HL-60 (cell line): ENCODE measurements at regions not wholly inside any gene's neighbourhood (a gene's known extent, or its start where the extent isn't known, plus 50 kb on each side); places are given as distances from the start of the nearest gene placed in this dataset.

ENCODE experiments used
- DNase-seq, 2 experiments: peaks; one replicate each; pipeline ENCODE4 v3.0.0-alpha.2; 2010 to 2020; ENCODE audit warnings: low read depth in 1 of 2, low spot score in 1 of 2
- H3K27ac ChIP-seq: fragments of 250-450 bp; sonication (Bioruptor Pico); replicated peaks from 2 replicates; pipeline ENCODE4 v1.5.1; 2020; ENCODE audit warnings: mild to moderate bottlenecking, moderate library complexity
- H3K27me3 ChIP-seq: fragments of 250-450 bp; sonication (Bioruptor Pico); 2 replicates; pipeline ENCODE4 v1.5.1; 2021; ENCODE audit warnings: mild to moderate bottlenecking, moderate library complexity; ENCODE audit not compliant: insufficient read depth, poor library complexity, severe bottlenecking
- H3K4me3 ChIP-seq: replicated peaks from 2 replicates; pipeline ENCODE4 v1.5.1; 2011; ENCODE audit warnings: mild to moderate bottlenecking, control low read depth, low read length; ENCODE audit not compliant: insufficient read depth
- CTCF ChIP-seq: IDR thresholded peaks from one replicate; pipeline ENCODE4 v1.5.1; 2011; ENCODE audit warnings: low read length, control low read depth, inconsistent platforms; ENCODE audit not compliant: insufficient read depth
- GABPA ChIP-seq: IDR thresholded peaks from 2 replicates; pipeline ENCODE4 v1.6.1; 2012; ENCODE audit warnings: low read depth
- POLR2AphosphoS5 ChIP-seq: IDR thresholded peaks from 2 replicates; pipeline ENCODE4 v1.6.1; 2012; ENCODE audit warnings: low read depth
- REST ChIP-seq: IDR thresholded peaks from 2 replicates; pipeline ENCODE4 v1.6.1; 2012; ENCODE audit warnings: low read depth; ENCODE audit not compliant: insufficient replicate concordance
- SPI1 ChIP-seq: IDR thresholded peaks from 2 replicates; pipeline ENCODE4 v1.6.1; 2012; ENCODE audit warnings: low read depth, mild to moderate bottlenecking, borderline replicate concordance

DNA sequence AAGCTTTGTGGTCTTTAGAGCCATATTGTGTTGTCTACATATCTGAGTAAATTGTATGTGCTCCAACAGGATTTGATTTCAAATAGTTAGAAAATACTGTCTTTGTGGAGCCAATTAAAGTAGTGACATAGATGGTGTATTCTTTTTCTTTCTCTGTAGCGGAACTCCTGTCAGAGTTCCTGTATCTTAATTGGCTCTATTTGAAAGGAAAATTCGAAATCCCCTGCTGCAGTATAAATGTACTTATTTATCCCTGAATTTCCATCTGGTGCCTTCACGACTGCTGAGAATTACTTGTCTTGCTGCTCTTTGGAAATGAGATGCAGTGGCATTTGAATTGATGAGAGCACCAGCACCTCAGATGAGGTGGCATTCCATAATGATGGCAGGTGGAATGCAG lies 546.7 kb upstream of the SGCD start:
- Histone ChIP-seq H3K27ac (no peak overlapping the region), H3K27me3 (no peaks in the 10 kb centered on the region), H3K4me3 (no peak overlapping the region)
- TF ChIP-seq SPI1 (no peak), REST (no peak), GABPA (no peak)
- no peak for DNase-seq

DNA sequence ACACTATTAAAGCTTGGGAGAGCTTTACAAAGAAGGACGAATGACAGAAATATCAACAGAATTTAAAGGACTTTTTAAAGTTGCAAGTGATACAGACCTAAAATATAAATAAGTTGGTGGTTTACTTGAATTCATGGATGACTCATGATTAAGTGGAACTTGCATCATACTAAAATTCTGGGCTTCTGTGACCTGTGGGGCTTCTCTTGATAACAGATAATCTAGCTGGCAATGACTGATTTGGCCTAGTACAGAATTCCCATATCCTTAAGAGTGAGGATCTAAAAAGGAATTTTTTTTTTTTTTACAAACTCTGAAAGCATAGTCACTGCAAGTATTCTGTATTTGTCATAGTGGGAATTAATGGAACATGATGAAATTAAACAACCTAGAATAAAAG lies 543.7 kb upstream of the SGCD start:
- Histone ChIP-seq H3K27me3 (no peaks in the 10 kb centered on the region), H3K4me3 (no peak overlapping the region), H3K27ac (no peak overlapping the region)
- DNase-seq: no peak
- TF ChIP-seq GABPA (no peak), CTCF (no peak), POLR2AphosphoS5 (no peak), SPI1 (no peak), REST (no peak)

DNA sequence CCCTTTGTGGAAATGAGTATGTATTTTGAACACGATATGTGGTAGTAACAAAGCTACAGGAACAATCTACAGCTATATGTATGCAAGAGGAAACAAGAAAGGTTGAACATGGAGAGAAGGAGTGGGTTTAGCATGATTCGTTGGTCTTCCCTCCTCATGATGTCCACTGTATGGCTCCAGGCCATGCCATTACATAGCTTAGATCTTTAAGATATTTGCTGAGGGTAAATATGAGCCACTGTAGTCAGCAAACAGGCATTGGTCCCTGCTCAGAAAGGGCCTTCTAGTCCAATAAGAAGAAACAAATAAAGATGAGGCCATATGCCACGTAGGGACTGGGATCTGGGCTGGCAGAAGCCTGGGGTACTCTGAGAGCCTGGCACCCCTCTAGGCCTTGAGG lies 543.2 kb upstream of the SGCD start:
- TF ChIP-seq POLR2AphosphoS5: no peak
- no peak for TF ChIP-seq SPI1
- TF ChIP-seq REST: no peak
- no peak for TF ChIP-seq CTCF
- no peak for TF ChIP-seq GABPA
- H3K27me3 ChIP-seq: no peaks in the 10 kb centered on the region
- no peak overlapping the region for H3K27ac ChIP-seq
- H3K4me3 ChIP-seq: no peak overlapping the region
- no peak for DNase-seq

DNA sequence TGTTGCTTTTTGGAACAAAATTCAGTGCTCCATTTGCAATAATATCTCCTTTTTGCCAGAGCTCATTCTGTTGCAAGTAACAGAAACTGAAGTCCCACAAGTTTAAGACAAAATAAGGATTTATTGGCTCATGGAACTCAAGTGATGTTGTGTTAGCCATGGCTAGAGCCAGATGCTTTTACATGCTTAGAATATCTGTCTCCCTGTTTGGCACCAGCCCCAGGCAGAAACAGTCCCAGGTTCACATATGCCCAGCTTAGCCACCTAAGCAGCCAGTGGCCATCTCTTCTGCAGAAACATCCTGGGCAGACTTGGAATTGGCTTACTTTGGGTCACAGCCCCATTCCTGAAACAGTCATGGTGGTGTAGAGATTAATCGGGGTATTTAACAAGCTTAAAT lies 540.9 kb upstream of the SGCD start:
- Histone ChIP-seq H3K27ac (no peak overlapping the region), H3K27me3 (no peaks in the 10 kb centered on the region), H3K4me3 (no peak overlapping the region)
- no peak for TF ChIP-seq SPI1
- no peak for TF ChIP-seq POLR2AphosphoS5
- no peak for TF ChIP-seq REST
- TF ChIP-seq GABPA: no peak
- TF ChIP-seq CTCF: no peak
- DNase-seq: no peak
